PC-3 (cell line): ENCODE measurements at regions not wholly inside any gene's neighbourhood (a gene's known extent, or its start where the extent isn't known, plus 50 kb on each side); places are given as distances from the start of the nearest gene placed in this dataset.

Source experiments
- CTCF ChIP-seq: fragments of 300-600 bp; sonication (generic); conservative IDR thresholded peaks from 2 replicates; pipeline ENCODE4 v1.5.1; 2017; ENCODE audit warnings: antibody characterized with exemption, low read depth, mild to moderate bottlenecking, low read length
- EZH2phosphoT487 ChIP-seq: fragments of 300-600 bp; sonication (generic); IDR thresholded peaks from 2 replicates; pipeline ENCODE4 v1.6.1; 2018; ENCODE audit warnings: mild to moderate bottlenecking, antibody characterized with exemption, low read length, borderline replicate concordance

GRCh38 chr1:30160999-30161689 is 562.2 kb downstream of the MATN1 start:
- TF ChIP-seq EZH2phosphoT487 (no peak), CTCF (no peak)
